Aorta (tissue), 5 donors: ENCODE measurements at regions not wholly inside any gene's neighbourhood (a gene's known extent, or its start where the extent isn't known, plus 50 kb on each side); places are given as distances from the start of the nearest gene placed in this dataset.

Experiments
- ATAC-seq: fragments of 200-7000 bp; cut with Tn5 transposase; one replicate; pipeline ENCODE4 v1.9.1; 2022; ENCODE audit warnings: moderate library complexity; ENCODE audit not compliant: low FRiP score
- DNase-seq, 2 donors: peaks; one replicate each; pipeline ENCODE4 v3.0.0-alpha.2; 2020
- H3K27ac ChIP-seq, 2 donors: one replicate each; pipeline ENCODE4 v1.5.1; 2013; ENCODE audit warnings: low read length in 2 of 2, mild to moderate bottlenecking in 2 of 2, moderate library complexity in 2 of 2, control low read depth in 1 of 2, inconsistent platforms in 1 of 2, low read depth in 1 of 2
- H3K27me3 ChIP-seq, 2 donors: one replicate each; pipeline ENCODE4 v1.6.1; 2013; ENCODE audit warnings: control low read depth in 1 of 2, low read length in 1 of 2, mild to moderate bottlenecking in 1 of 2, moderate library complexity in 1 of 2; ENCODE audit not compliant: insufficient read depth in 2 of 2, control insufficient read depth in 1 of 2
- H3K36me3 ChIP-seq, 2 donors: one replicate each; pipeline ENCODE4 v1.6.1; 2013; ENCODE audit warnings: control low read depth in 1 of 2, low read length in 1 of 2, mild to moderate bottlenecking in 1 of 2; ENCODE audit not compliant: insufficient read depth in 2 of 2, control insufficient read depth in 1 of 2
- H3K4me1 ChIP-seq, 2 donors: one replicate each; pipeline ENCODE4 v1.6.1; 2013; ENCODE audit warnings: low read length in 2 of 2, control low read depth in 1 of 2, mild to moderate bottlenecking in 1 of 2, moderate library complexity in 1 of 2; ENCODE audit not compliant: insufficient read depth in 2 of 2, control insufficient read depth in 1 of 2
- H3K4me3 ChIP-seq, 2 donors: one replicate each; pipeline ENCODE4 v1.5.1; 2013; ENCODE audit warnings: low read length in 2 of 2, control low read depth in 1 of 2, mild to moderate bottlenecking in 1 of 2
- H3K9me3 ChIP-seq: one replicate; pipeline ENCODE4 v1.6.1; 2013; ENCODE audit warnings: mild to moderate bottlenecking, low read length; ENCODE audit not compliant: control insufficient read depth
- WGBS, 2 donors: extraction: QIAGEN DNeasy Blood & Tissue Kit; methylation state at CpG; one replicate each; pipeline ENCODE4 v1.1.7; 2013; 5-methylcytosine and 5-hydroxymethylcytosine counted together
- intact Hi-C, 2 donors: fragments of 100-400 bp; cut with DNase I; formaldehyde crosslinking; loops; one replicate each; pipeline versions ENCODE4 v1.14.2 to v1.15.0; 2022
- donor health status: healthy with polysubstance abuse.
- donor health status: Bipolar disorder and iron deficiency.
- donor health status: DM: no; HTN: no; CAD: no.
- donor health status: DM: no; HTN: no; CAD: no.
- donor health status: DM: yes; HTN: yes; CAD: no.

DNA sequence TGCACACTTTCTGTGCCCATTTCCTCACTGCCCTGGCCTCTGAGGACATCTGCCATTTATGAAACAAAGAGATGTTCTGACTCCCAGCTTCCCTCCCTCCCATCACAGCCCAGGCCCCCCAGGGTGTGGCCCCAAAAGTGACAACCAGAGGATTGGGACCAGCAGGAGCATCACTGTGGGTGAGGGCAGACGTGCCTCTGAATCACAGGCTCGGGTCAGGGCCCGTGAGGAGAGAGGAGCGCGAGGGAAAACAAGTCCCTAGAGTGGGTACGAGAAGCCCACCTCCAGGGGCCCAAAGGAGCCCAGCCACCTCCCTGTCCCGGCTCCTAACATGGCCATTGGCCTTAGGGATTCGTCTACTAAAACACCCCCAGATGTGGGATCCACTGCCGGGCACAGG is 138.0 kb upstream of the FSTL4 start:
- DNase-seq (no peak), ATAC-seq (peak; percentile 25)
- Histone ChIP-seq H3K4me1 (no peaks in the 10 kb centered on the region), H3K27ac (no peak overlapping the region), H3K4me3 (no peak overlapping the region), H3K36me3 (no peaks in the 10 kb centered on the region), H3K9me3 (no peaks in the 10 kb centered on the region), H3K27me3 (no peaks in the 10 kb centered on the region)
- WGBS, 2 donors: 96 to 97% methylated on average over 9 of the region's 9 CpGs
- intact Hi-C loops: loop anchor here in 1 of 2 donors (10.0 kb wide), 1 partner anchor 114 kb away; no protein-coding TSS in a partner anchor

DNA sequence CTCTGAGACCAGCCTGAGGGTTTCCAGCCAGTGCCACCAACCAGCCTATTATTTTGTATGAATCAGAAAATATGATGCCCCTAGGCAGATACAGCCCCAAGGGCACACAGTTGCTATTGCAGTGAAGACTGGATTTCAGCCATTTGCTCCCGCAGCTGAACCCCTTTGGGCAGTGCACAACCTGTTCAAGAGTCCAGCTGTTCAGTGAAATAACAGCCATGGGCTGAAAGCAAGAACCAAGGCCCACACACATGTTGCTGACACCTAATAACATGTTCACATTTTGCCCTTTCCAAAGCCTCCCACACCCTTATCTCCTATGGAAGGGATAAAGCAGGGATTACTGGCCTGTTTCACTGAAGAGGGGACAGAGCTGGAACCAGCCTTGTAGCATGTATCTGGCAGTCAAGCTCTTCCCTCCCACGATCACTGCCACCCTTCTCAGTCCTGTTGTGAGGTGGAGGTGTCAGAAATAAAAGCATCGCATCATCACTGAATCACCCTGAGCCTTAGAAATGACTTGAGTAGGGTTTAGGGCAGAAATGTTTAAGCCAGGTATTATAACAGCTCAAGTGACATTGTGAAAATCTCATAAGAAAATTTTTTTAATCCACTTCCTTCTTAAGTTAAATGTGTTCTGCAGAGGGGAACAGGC is 137.1 kb upstream of the FSTL4 start:
- WGBS, 2 donors: 93% methylated on average over 3 of the region's 3 CpGs
- peak; percentile 13 for ATAC-seq
- Histone ChIP-seq H3K27me3 (no peaks in the 10 kb centered on the region), H3K36me3 (no peaks in the 10 kb centered on the region), H3K4me3 (no peak overlapping the region), H3K27ac (no peak overlapping the region), H3K4me1 (no peaks in the 10 kb centered on the region), H3K9me3 (no peaks in the 10 kb centered on the region)
- intact Hi-C loops: no loop called here
- no peak for DNase-seq

DNA sequence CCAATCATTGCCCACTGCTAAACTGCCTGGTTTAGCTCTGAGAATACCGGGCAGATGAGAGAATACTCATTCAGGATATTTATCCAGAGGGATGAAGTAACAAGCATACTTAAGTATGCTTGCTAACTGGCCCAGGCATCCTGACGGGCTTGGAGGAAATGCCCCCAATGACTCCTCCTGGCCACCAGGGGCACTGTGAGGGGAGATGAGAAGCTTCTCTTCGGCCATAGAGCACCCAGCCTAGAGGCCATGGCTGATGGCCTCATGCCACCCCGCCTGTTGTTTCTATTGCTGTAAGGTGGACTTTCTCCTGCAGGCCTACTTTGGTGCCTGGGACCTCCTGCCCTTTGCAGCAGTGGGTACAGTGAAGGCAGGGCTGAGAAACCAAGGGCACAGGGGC is 134.5 kb upstream of the FSTL4 start:
- no peaks in the 10 kb centered on the region for H3K9me3 ChIP-seq
- no peak overlapping the region for H3K4me3 ChIP-seq
- H3K27me3 ChIP-seq: no peaks in the 10 kb centered on the region
- no peak for ATAC-seq
- no peak for DNase-seq
- intact Hi-C loops: no loop called here
- no peaks in the 10 kb centered on the region for H3K36me3 ChIP-seq
- WGBS, 2 donors: 79 to 85% methylated on average over 4 of the region's 4 CpGs
- H3K27ac ChIP-seq: no peak overlapping the region
- no peaks in the 10 kb centered on the region for H3K4me1 ChIP-seq

DNA sequence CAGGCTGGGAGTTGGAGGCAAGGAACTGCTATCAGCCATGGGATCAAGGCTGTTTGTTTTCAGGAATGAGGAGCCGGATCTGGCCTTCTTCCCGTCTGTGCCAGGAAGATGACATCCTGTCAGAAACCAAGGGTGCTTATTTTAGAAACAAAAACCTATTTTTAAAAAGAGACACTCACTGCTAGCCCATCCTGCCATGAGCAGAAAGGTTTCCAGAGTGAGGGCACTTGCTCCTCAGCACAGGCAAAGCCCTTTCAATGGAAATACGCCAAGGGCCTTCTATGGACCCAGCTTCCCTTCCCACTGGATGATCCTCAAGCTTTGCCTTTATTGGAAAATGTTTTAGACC is 132.6 kb upstream of the FSTL4 start:
- H3K4me1 ChIP-seq: no peaks in the 10 kb centered on the region
- no peaks in the 10 kb centered on the region for H3K9me3 ChIP-seq
- H3K4me3 ChIP-seq: no peak overlapping the region
- intact Hi-C loops: no loop called here
- no peak overlapping the region for H3K27ac ChIP-seq
- no peaks in the 10 kb centered on the region for H3K36me3 ChIP-seq
- H3K27me3 ChIP-seq: no peaks in the 10 kb centered on the region
- ATAC-seq: no peak
- no peak for DNase-seq
- 78 to 80% methylated on average over 3 of the region's 3 CpGs for WGBS, 2 donors

DNA sequence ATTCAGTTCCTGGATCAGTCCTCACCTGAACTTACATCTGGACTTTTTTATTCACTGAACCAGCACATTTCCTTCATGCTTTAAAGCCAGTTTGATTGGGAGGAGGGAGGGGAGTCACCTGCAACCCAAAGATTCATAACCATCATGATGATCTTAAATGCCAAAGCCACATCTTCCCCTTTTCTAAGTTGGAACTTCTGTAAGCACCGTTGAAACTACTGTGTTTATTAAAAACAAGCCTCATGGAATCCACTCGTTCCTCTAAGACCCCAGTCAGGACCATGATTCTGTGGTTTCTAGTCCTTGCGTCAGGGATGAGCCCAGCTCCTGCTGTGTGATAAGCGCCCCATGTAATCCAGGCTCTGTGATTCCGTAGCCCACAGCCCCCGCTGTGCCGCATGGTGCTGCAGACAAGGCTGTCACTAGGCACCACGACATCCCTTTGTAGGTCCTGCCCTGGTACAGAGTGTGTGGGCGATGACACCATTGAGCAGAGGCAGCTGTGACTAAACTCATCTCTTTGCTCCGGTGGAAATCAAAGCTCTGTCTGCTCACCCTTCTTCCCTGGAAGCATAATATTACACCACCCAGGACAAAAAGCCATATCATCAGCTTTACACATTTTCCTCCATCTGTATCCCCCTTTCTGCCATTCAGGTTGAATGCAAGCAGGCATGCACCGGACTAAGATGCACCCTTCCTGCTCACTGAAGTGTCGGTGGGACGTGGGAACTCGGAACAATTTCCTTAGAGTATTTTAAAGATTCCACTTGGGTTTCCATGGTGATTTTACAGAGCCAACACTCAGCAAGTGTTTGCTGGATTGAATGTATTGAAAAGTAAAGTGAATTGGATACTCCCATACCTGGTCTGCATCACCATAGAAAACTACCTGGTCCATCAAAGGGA is 132.0 kb upstream of the FSTL4 start:
- intact Hi-C loops: no loop called here
- H3K27me3 ChIP-seq: no peaks in the 10 kb centered on the region
- DNase-seq (no peak), ATAC-seq (no peak)
- no peak overlapping the region for H3K4me3 ChIP-seq
- H3K9me3 ChIP-seq: no peaks in the 10 kb centered on the region
- H3K27ac ChIP-seq: no peak overlapping the region
- 83 to 85% methylated on average over 14 of the region's 14 CpGs for WGBS, 2 donors
- no peaks in the 10 kb centered on the region for H3K36me3 ChIP-seq
- no peaks in the 10 kb centered on the region for H3K4me1 ChIP-seq

DNA sequence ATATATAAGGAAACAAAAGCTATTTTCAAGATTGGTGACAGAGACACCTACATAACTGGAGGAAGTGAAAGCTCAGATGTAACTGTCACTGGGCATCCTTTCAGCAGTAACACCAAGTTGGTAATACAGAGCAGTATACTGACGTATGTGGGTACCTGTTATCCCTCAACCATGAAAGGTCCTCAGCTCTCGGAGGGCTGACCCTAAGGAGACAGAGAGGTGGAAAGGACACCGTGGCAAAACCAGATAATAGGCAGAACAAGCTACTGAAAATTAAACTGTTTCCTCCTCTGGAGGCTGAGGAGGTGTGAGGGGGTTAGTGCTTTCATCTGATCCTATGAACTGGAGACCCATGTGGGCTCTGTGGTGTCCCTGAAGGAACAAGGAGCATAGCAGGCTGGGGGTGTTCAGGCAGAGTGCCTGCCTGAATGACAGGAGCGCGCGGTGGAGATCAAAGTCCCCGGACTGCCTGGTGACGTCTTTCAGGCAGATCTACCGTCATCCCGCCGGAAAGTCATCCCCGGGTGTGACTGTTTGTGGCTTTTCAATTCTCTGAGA is 130.2 kb upstream of the FSTL4 start:
- Histone ChIP-seq H3K4me3 (no peak overlapping the region), H3K27ac (no peak overlapping the region), H3K9me3 (no peaks in the 10 kb centered on the region), H3K36me3 (no peaks in the 10 kb centered on the region), H3K4me1 (no peaks in the 10 kb centered on the region), H3K27me3 (no peaks in the 10 kb centered on the region)
- intact Hi-C loops: no loop called here
- DNase-seq (no peak), ATAC-seq (no peak)
- 78 to 83% methylated on average over 12 of the region's 12 CpGs for WGBS, 2 donors

DNA sequence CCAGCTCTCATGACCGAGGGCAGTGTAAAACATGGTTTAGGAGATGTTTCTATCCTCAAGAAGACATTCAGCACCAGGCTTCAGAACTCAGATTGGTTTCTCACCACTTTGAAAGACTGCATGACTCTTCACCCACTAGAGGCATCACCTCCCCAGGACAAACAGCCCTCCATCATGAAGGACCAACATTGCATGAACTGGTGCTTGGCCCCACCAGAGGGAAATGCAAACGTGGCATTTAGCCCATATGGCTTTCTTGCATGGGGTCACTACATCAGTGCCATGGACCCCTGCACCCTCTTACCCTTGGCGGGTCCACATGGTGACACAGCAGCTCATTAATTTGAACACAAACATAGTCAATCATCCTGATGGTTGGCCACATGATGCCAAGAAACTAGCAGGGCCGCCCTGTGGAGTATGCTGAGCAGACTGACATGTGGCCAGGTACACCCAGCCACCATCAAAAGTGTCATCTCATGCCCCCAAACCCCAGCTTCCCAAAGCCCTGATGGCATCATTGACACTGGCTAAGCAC is 129.5 kb upstream of the FSTL4 start:
- H3K36me3 ChIP-seq: no peaks in the 10 kb centered on the region
- H3K27ac ChIP-seq: no peak overlapping the region
- ATAC-seq: no peak
- no peaks in the 10 kb centered on the region for H3K27me3 ChIP-seq
- DNase-seq: no peak
- intact Hi-C loops: no loop called here
- WGBS, 2 donors: 75 to 81% methylated on average over 4 of the region's 4 CpGs
- H3K4me3 ChIP-seq: no peak overlapping the region
- H3K9me3 ChIP-seq: no peaks in the 10 kb centered on the region
- no peaks in the 10 kb centered on the region for H3K4me1 ChIP-seq

DNA sequence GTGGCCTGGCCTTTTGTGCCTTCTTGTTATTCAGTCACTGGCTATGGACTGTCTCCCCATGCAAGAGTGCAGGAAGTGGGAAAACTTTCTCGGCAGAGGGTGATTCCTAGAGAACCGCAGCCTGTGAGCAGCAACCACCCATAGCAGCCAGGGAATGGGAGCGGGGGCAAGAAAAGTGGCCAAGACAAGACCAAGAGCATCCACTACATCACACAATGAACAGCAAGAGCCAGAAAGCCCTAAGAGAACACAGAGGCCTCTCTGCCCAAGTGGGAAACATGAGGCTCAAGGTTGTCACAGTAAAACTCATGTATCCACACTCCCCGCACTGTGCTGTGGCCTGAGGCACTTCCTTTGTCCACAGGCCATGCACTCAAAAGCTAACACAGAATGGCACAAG is 129.1 kb upstream of the FSTL4 start:
- Histone ChIP-seq H3K36me3 (no peaks in the 10 kb centered on the region), H3K27ac (no peak overlapping the region), H3K9me3 (no peaks in the 10 kb centered on the region), H3K4me1 (no peaks in the 10 kb centered on the region), H3K4me3 (no peak overlapping the region), H3K27me3 (no peaks in the 10 kb centered on the region)
- ATAC-seq (no peak), DNase-seq (no peak)
- 91 to 93% methylated on average over 4 of the region's 4 CpGs for WGBS, 2 donors
- intact Hi-C loops: no loop called here
